Progenitor cell of endocrine pancreas (in vitro differentiated cells): ENCODE measurements at regions not wholly inside any gene's neighbourhood (a gene's known extent, or its start where the extent isn't known, plus 50 kb on each side); places are given as distances from the start of the nearest gene placed in this dataset.

Experiments used
- DNase-seq: peaks from one replicate; pipeline ENCODE4 v3.0.0; 2021; ENCODE audit warnings: low spot score; ENCODE audit not compliant: unreplicated experiment
- H3K27ac Mint-ChIP-seq: 2 replicates; pipeline ENCODE4 v1.8.0; 2021; ENCODE audit warnings: mild to moderate bottlenecking, moderate library complexity, mixed read lengths
- H3K27me3 Mint-ChIP-seq: 2 replicates; pipeline ENCODE4 v1.8.0; 2021; ENCODE audit warnings: mixed read lengths
- H3K36me3 Mint-ChIP-seq: 2 replicates; pipeline ENCODE4 v1.8.0; 2022; ENCODE audit warnings: mixed read lengths; ENCODE audit not compliant: insufficient read depth
- H3K4me1 Mint-ChIP-seq: 2 replicates; pipeline ENCODE4 v1.8.0; 2021; ENCODE audit warnings: low read depth, mixed read lengths
- H3K4me3 Mint-ChIP-seq: 2 replicates; pipeline ENCODE4 v1.8.0; 2021; ENCODE audit warnings: low read depth, mild to moderate bottlenecking, moderate library complexity, mixed read lengths
- H3K9me3 Mint-ChIP-seq: 2 replicates; pipeline ENCODE4 v1.8.0; 2021; ENCODE audit warnings: low read depth, mixed read lengths
- TF ChIP-seq, protein P1 (sequence below): fragments of 200-600 bp; sonication (generic); IDR thresholded peaks from one replicate; pipeline ENCODE4 v1.5.0; 2021; ENCODE audit warnings: antibody characterized with exemption, mild to moderate bottlenecking; ENCODE audit not compliant: unreplicated experiment

DNA sequence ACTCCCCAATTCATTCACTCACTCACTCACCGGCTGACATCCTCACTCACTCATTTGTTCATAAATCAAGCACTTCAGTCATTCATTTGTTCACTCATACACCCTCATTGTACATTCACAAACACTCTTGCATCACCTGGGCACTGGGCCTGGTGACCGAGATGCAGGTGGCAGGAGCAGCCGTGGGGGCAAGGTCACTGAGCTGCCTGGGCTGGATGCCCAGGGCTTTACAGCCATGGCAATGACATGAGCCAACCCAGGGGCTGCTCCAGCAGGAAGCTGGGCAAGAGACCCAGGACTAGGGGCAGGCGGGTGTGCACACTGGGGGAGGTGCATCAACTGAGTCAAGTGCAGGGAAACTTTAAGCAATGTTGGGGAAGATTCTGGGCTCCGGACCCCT lies 113.6 kb upstream of the IGSF21 start:
- no peaks in the 10 kb centered on the region for H3K36me3 Mint-ChIP-seq
- TF ChIP-seq, protein P1, sequence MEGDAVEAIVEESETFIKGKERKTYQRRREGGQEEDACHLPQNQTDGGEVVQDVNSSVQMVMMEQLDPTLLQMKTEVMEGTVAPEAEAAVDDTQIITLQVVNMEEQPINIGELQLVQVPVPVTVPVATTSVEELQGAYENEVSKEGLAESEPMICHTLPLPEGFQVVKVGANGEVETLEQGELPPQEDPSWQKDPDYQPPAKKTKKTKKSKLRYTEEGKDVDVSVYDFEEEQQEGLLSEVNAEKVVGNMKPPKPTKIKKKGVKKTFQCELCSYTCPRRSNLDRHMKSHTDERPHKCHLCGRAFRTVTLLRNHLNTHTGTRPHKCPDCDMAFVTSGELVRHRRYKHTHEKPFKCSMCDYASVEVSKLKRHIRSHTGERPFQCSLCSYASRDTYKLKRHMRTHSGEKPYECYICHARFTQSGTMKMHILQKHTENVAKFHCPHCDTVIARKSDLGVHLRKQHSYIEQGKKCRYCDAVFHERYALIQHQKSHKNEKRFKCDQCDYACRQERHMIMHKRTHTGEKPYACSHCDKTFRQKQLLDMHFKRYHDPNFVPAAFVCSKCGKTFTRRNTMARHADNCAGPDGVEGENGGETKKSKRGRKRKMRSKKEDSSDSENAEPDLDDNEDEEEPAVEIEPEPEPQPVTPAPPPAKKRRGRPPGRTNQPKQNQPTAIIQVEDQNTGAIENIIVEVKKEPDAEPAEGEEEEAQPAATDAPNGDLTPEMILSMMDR: no peak
- no peak overlapping the region for H3K4me3 Mint-ChIP-seq
- DNase-seq: no peak
- no peaks in the 10 kb centered on the region for H3K4me1 Mint-ChIP-seq
- H3K27me3 Mint-ChIP-seq: peaks cover 30% of the 10 kb centered on the region
- no peak overlapping the region for H3K27ac Mint-ChIP-seq
- H3K9me3 Mint-ChIP-seq: no peaks in the 10 kb centered on the region

DNA sequence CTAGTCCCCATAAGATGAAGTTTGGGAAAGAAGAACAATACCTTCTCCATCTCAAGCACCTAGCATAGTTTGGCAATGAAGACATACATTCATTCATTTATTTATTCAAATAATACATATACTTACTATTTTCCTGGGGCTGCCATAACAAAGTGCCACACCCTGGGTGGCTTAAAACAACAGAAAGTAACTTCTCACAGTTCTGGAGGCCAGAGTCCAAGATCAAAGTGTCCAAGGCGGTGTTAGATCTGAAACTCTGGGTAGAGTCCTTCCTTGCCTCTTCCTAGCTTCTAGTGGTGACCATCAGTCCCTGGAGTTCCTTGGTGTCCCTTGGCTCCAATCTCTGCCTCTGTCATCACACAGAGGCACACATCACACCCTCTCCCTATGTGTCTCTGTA lies 112.1 kb upstream of the IGSF21 start:
- Mint-ChIP-seq H3K4me3 (no peak overlapping the region), H3K27ac (no peak overlapping the region), H3K36me3 (no peaks in the 10 kb centered on the region), H3K9me3 (no peaks in the 10 kb centered on the region), H3K27me3 (peaks cover 28% of the 10 kb centered on the region), H3K4me1 (no peaks in the 10 kb centered on the region)
- no peak for DNase-seq
- TF ChIP-seq, protein P1: no peak

DNA sequence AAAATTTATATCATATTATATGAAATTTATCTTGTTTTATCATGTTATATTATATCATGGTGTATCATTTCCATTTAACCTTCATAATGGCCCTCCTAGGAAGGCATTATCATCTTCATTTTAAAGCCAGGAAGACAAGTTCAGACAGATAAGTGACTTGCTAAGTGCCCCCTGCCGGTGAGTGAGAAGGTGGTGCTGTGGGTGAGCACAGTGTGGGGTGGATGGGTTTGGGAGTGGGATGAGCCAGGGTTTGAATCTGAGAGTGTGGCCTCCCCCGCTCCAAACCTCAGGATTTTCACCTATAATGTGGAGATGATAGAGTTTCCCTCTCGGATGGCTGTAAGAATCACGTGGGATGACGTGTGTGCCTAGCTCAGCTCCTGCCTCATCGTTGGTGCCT lies 108.7 kb upstream of the IGSF21 start:
- no peaks in the 10 kb centered on the region for H3K36me3 Mint-ChIP-seq
- TF ChIP-seq, protein P1: peak; percentile 41
- H3K4me3 Mint-ChIP-seq: no peak overlapping the region
- DNase-seq: no peak
- no peak overlapping the region for H3K27ac Mint-ChIP-seq
- H3K27me3 Mint-ChIP-seq: peaks cover 38% of the 10 kb centered on the region
- H3K9me3 Mint-ChIP-seq: no peaks in the 10 kb centered on the region
- no peaks in the 10 kb centered on the region for H3K4me1 Mint-ChIP-seq

DNA sequence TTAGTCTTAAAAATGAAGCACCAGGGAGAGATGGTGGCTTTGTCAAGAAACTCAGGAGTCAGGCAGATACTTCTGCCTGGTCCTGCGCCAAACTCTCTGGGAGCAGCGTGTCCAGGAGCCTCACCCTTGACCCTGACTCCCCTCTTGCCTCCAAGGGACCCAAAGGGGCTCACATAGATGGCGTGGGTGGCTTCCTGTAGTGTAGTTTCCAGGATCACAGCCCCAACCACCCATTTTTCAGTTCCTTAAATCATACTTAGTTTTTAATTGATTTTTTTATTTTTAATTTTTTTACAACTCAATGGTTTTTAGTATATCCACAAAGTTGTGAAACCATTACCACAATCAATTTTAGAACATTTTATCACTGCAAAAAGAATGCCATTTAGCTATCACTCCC lies 107.7 kb upstream of the IGSF21 start:
- no peak overlapping the region for H3K4me3 Mint-ChIP-seq
- no peaks in the 10 kb centered on the region for H3K9me3 Mint-ChIP-seq
- H3K27ac Mint-ChIP-seq: no peak overlapping the region
- TF ChIP-seq, protein P1: no peak
- peaks cover 34% of the 10 kb centered on the region for H3K27me3 Mint-ChIP-seq
- no peaks in the 10 kb centered on the region for H3K4me1 Mint-ChIP-seq
- H3K36me3 Mint-ChIP-seq: no peaks in the 10 kb centered on the region
- DNase-seq: no peak

DNA sequence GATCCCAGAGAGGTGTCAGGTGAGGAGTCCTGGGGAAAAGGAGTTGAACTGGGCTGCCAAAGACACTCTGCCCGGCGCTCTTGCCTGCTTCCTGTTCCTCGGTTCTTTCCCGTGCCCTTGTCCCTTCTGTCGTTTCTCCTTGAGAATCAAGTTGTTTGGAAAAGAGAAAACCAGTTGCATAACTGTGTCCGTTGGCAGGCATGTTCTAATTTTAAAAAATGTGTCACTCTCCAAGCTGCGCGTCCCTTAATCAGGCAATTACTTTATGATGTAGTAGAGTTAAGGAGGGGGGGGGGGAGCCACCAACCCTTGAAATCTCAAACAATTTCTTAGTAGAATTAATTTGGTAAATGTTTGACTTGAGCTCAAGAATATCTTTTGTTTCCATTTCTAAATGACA lies 105.9 kb upstream of the IGSF21 start:
- H3K9me3 Mint-ChIP-seq: no peaks in the 10 kb centered on the region
- H3K4me1 Mint-ChIP-seq: no peaks in the 10 kb centered on the region
- DNase-seq: no peak
- TF ChIP-seq, protein P1: no peak
- H3K27ac Mint-ChIP-seq: no peak overlapping the region
- peaks cover 34% of the 10 kb centered on the region for H3K27me3 Mint-ChIP-seq
- H3K4me3 Mint-ChIP-seq: no peak overlapping the region
- H3K36me3 Mint-ChIP-seq: no peaks in the 10 kb centered on the region
